Adipocyte (in vitro differentiated cells): ENCODE measurements at regions not wholly inside any gene's neighbourhood (a gene's known extent, or its start where the extent isn't known, plus 50 kb on each side); places are given as distances from the start of the nearest gene placed in this dataset.

Experiments
- DNase-seq: peaks from one replicate; pipeline ENCODE4 v3.0.0-alpha.2; 2015; ENCODE audit warnings: low read depth
- H3K27me3 ChIP-seq: replicated peaks from 2 replicates; pipeline ENCODE4 v1.7.0; 2013; ENCODE audit warnings: mild to moderate bottlenecking, low read length, moderate library complexity; ENCODE audit not compliant: control insufficient read depth, insufficient read depth
- H3K36me3 ChIP-seq: 2 replicates; pipeline ENCODE4 v1.7.0; 2013; ENCODE audit warnings: low read length, mild to moderate bottlenecking, moderate library complexity; ENCODE audit not compliant: control insufficient read depth, insufficient read depth, severe bottlenecking
- H3K4me1 ChIP-seq: 2 replicates; pipeline ENCODE4 v1.7.0; 2013; ENCODE audit warnings: mild to moderate bottlenecking, low read length, moderate library complexity; ENCODE audit not compliant: control insufficient read depth, insufficient read depth
- H3K4me3 ChIP-seq: 2 replicates; pipeline ENCODE4 v1.7.0; 2013; ENCODE audit warnings: mild to moderate bottlenecking, low read length, moderate library complexity
- H3K9ac ChIP-seq: 2 replicates; pipeline ENCODE4 v1.7.0; 2013; ENCODE audit warnings: mild to moderate bottlenecking, low read length, moderate library complexity
- H3K9me3 ChIP-seq: 2 replicates; pipeline ENCODE4 v1.7.0; 2013; ENCODE audit warnings: mild to moderate bottlenecking, low read length, moderate library complexity; ENCODE audit not compliant: control insufficient read depth

- Histone ChIP-seq H3K4me1 (peaks cover 12% of the 10 kb centered on the region), H3K36me3 (no peaks in the 10 kb centered on the region), H3K4me3 (no peak overlapping the region), H3K27me3 (no peaks in the 10 kb centered on the region), H3K9me3 (no peaks in the 10 kb centered on the region), H3K9ac (no peak overlapping the region)
- no peak for DNase-seq
Observed at GRCh38 chr12:76707772-76708171, 56.1 kb upstream of the ZDHHC17 start.

GRCh38 chr12:76708296-76708695 lies 55.6 kb upstream of the ZDHHC17 start:
- H3K36me3 ChIP-seq = no peaks in the 10 kb centered on the region
- H3K27me3 ChIP-seq = no peaks in the 10 kb centered on the region
- DNase-seq = no peak
- H3K9ac ChIP-seq = no peak overlapping the region
- peaks cover 12% of the 10 kb centered on the region for H3K4me1 ChIP-seq
- no peak overlapping the region for H3K4me3 ChIP-seq
- H3K9me3 ChIP-seq = no peaks in the 10 kb centered on the region

GRCh38 chr12:76711241-76711640 lies 52.7 kb upstream of the ZDHHC17 start:
- peak; percentile 35 for DNase-seq
- no peaks in the 10 kb centered on the region for H3K36me3 ChIP-seq
- no peaks in the 10 kb centered on the region for H3K9me3 ChIP-seq
- H3K9ac ChIP-seq = no peak overlapping the region
- no peak overlapping the region for H3K4me3 ChIP-seq
- no peaks in the 10 kb centered on the region for H3K27me3 ChIP-seq
- peaks cover 7% of the 10 kb centered on the region for H3K4me1 ChIP-seq

GRCh38 chr12:76713130-76713529 lies 50.8 kb upstream of the ZDHHC17 start:
- DNase-seq = no peak
- Histone ChIP-seq H3K9ac (no peak overlapping the region), H3K4me1 (peaks cover 10% of the 10 kb centered on the region), H3K36me3 (no peaks in the 10 kb centered on the region), H3K27me3 (no peaks in the 10 kb centered on the region), H3K4me3 (no peak overlapping the region), H3K9me3 (no peaks in the 10 kb centered on the region)

- H3K27me3 ChIP-seq = no peaks in the 10 kb centered on the region
- no peaks in the 10 kb centered on the region for H3K36me3 ChIP-seq
- no peak overlapping the region for H3K4me3 ChIP-seq
- no peaks in the 10 kb centered on the region for H3K9me3 ChIP-seq
- no peak for DNase-seq
- H3K4me1 ChIP-seq = peaks cover 12% of the 10 kb centered on the region
- H3K9ac ChIP-seq = no peak overlapping the region
Observed at GRCh38 chr12:76713986-76714385, 49.9 kb upstream of the ZDHHC17 start.
